ENCODE measurements at regions not wholly inside any gene's neighbourhood (a gene's known extent, or its start where the extent isn't known, plus 50 kb on each side); places are given as distances from the start of the nearest gene placed in this dataset.

GRCh38 chr6:56874328-56874727, 80.6 kb upstream of the BEND6 start:
- TF ChIP-seq CTCF (IDR thresholded peaks at IDR 0.05; ENCODE audit: insufficient read depth, low read depth, low read length) (no peak), EZH2 (IDR thresholded peaks at IDR 0.05; ENCODE audit: insufficient read depth, low read length) (no peak)

Data from astrocyte (in vitro differentiated cells and primary cell).